ENCODE measurements at regions not wholly inside any gene's neighbourhood (a gene's known extent, or its start where the extent isn't known, plus 50 kb on each side); places are given as distances from the start of the nearest gene placed in this dataset.
A peak's percentile ranks its signal among the peaks of the same experiment; 100 is the strongest.

DNA sequence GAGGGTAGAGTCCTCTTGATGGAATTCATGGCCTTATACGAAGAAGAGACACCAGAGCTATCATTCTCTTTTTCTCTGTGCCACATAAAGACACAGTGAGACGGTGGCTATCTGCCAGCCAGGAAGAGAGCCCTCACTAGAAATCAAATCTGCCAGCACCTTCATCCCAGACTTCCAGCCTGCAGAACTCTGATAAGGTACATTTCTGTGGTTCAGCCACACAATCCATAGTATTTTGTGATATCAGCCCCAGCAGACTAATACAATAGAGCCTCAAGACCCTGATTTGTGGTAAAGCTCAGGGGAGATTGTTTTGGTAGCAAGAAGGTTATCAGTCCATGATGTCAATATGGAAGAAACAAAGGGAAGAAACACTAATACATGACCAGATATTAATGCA, 1213.2 kb downstream of the NLGN4X start:
- DNase-seq (ENCODE audit: extremely low read depth in 1 of 11, low read depth in 9 of 11, low spot score in 4 of 11) = no peak

DNA sequence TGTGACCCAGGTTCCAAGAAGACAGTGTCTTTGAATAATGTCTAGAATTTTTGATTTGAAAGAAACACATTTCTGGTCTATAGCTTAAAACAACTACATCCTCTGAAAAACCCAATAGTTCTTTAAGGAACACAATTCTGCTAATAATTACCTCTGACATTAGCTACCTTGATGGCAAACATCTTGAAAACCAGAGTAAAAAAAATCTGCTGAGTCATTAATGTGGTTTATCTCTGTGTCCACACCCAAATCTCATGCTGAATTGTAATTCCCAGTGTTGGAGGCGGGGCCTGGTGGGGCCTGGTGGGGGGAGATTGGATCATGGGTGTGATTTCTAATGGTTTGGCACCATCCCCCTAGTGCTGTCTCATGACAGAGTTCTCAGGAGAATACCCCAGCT, 1233.8 kb downstream of the NLGN4X start:
- DNase-seq (ENCODE audit: extremely low read depth in 1 of 11, low read depth in 9 of 11, low spot score in 4 of 11) = no peak

DNA sequence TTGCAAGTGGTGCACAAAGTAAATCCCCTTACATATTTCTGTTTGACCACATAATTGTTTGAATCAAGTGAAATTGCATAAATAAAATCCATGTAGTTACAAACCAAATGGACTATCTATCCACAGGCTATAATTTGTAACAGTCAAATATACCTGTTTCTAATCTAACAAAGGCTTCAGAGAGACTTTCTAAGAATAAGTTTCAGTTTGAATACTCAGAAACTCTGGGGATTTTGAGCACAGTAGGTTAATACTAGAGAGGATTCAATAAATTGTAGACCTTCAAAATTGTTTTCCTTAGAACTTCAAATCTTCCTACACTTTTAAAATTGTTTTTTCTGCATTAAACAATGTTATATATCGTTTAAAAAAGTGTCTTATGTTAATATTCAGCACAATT, 1250.1 kb downstream of the NLGN4X start:
- DNase-seq (ENCODE audit: extremely low read depth in 1 of 11, low read depth in 9 of 11, low spot score in 4 of 11) = no peak

DNA sequence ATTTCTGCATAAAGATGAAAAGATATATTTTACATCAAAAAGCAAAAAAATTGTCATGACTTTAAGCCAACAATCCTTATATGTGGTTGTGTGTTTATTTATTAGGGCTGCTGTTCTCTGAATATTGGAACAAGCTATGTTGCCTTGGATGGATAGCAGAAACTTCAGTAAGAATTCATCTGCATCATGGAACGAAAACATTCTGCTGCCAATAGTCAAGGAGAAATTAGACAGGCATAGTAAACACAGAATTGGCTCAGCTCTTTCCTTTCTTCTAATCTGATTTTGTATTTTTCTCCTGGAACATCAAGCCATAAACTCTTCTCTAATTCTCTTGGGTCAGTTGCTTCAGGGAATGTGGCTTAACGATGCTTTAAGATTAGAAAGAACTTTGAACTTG, 1257.0 kb downstream of the NLGN4X start:
- DNase-seq (ENCODE audit: extremely low read depth in 1 of 11, low read depth in 9 of 11, low spot score in 4 of 11) = no peak

DNA sequence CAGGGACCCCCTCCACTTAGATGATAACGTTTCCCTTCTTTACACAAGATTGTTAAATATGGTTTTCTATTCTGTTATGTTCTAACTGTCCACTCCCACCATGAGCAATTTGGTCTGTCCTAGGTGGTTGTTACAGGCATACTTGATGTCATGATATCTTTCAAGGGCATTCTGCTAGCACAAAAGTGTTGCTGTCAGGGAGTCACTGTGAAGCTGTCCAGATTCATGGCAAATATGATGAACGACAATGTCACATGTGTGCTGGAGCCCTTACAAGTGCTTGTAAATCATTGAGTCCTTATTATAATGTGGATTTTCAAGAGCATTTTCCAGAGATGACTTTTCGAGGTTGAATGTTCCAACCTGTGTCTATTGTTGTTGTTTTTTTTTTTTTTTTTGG, 1250.7 kb upstream of the PRKX start:
- DNase-seq (ENCODE audit: extremely low read depth in 1 of 11, low read depth in 9 of 11, low spot score in 4 of 11) = no peak

DNA sequence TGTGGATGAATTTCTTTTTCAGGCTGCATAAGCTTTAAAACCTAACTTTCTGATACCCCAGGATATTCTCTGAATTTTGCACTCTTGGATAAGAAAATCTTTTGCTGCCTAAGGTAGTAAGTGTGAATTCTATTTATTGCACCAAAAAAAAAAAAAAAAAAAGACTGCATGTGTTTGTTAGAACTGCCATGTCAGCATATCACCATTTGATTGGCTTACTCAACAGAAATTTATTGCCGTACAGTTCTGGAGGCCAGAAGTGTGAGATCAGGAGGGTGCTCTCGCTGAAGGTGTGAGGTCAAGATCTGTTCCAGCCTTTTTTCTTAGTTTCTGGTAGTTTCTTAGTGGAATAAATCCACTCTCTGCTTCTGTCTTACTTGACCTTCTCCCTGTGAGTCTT, 1250.0 kb upstream of the PRKX start:
- DNase-seq (ENCODE audit: extremely low read depth in 1 of 11, low read depth in 9 of 11, low spot score in 4 of 11) = no peak

DNA sequence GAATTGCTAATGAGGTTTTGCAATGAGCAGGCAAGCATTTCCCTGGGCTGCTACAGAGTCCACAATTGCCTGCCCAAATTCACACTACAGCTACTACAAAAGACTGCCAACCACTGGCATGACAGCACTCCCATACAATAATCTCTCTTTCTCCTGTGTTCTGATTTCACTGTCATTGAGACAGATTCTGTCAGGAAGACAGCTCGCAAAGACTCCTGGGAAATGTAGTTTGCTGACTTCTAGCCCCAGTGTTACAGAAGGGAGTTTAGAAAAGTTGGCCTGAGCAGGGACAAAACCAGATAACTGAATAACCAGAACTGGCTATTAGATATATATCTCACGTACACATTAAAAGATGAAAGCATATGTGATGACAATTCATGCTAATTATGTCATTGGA, 1231.3 kb upstream of the PRKX start:
- DNase-seq (ENCODE audit: extremely low read depth in 1 of 11, low read depth in 9 of 11, low spot score in 4 of 11) = no peak

DNA sequence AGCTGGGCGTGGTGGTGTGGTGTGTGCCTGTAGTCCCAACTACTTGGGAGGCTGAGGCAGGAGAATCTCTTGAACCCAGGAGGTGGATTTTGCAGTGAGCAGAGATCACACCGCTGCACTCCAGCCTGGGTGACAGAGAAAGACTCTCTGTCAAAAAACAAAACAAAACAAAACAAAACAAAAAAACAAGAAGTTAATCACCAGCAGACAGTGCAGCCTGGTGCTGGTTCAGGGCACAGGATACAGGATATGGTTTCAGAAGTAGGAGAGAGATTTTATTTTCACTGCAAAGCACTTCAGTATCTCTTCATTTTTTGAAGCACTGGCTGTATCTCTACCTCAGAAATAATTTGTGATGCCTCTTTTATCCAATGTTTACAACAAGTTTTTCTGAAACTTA, 1222.9 kb upstream of the PRKX start:
- DNase-seq (ENCODE audit: extremely low read depth in 1 of 11, low read depth in 9 of 11, low spot score in 4 of 11) = no peak

DNA sequence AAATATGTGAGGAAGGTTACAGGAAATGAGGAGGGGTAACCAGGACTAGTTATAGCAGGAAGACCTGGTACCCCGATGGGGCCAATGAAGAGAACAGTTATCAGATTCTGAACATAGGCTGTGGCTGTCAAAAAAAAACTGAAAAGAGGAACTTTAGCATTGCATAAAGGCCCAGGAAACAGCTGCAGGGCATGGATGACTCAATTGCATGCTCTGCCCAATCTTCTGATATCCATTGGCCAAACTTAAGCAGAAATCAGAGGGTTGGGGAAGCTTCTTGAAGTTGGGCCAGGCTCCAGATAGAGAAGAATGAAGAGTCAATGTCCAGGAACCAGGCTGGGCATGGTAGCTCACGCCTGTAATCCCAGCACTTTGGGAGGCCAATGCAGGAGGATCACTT, 1222.4 kb upstream of the PRKX start:
- no peak for DNase-seq (ENCODE audit: extremely low read depth in 1 of 11, low read depth in 9 of 11, low spot score in 4 of 11)

DNA sequence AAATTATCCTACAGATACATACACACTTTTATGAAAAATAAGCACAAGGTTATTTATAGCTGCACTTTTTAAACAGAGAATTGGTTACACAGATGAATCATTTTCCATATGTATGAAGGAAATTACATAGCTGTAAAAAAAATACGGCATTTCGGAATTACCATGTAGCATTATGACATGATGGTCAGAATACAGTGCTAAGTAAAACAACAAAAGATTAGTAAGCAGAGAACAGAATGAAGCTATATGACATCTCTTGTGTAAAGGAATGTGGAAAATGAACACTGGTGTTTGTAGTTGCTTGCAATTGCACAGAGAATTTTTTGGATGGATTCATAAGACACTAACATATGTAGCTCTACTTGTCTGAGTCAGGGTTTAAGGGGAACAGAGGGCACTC, 1222.0 kb upstream of the PRKX start:
- no peak for DNase-seq (ENCODE audit: extremely low read depth in 1 of 11, low read depth in 9 of 11, low spot score in 4 of 11)

DNA sequence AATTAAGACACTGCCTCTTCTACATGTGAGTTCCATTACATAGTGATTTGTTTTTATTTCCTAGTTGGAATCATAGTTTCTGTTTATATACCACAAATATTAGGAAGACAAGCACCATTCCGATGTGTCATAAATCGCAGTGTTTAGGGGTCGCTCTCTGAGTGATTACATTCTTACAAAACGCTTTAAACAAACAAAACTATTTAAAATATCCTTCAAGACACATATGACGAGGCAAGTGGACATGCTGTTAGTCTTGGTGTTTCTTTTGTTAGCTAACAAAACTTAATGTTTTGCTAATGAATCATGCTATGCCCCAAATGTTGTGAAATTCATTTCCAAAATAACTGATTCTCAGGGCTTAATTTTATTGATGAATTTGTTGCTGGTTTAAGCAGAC, 1219.3 kb upstream of the PRKX start:
- peak in 1 of 11 donors; percentile 2 for DNase-seq (ENCODE audit: extremely low read depth in 1 of 11, low read depth in 9 of 11, low spot score in 4 of 11)

DNA sequence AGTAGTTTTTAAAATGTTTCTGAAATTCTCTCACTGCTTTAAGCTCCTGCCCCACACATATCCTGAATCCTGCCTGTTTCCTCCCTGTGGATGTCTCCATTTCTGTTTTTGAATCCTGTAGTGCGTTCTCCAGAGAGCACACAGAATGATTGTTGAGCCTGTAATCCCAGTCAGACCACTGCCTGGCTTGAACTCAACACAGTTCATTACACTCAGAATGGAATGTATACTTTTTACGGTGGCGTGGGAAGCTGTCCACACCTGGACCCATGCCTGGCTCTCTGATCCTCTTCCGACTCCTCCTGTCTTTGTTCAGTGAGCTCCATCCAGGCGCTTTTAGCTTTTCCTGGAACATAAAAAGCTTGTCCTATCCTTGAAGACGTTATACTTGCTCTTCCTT, 1217.0 kb upstream of the PRKX start:
- no peak for DNase-seq (ENCODE audit: extremely low read depth in 1 of 11, low read depth in 9 of 11, low spot score in 4 of 11)

DNA sequence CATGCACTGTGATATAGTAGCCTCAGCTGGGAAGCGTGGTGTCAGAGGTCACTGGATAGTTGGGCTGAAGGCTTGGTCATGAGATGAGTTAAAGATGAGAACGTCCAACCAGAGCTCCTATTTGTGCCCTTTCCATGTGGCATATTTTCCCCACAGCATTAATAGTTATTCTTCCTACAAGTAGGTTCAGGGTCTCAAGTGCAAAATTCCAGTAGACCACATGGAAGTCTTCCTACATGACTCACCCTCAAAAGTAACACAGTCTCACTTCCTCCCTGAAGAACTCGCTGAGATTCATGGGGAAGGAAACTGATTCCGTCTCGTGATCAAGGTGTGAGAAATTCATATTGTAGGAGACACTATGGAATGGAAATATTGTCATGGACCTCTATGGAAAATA, 1212.5 kb upstream of the PRKX start:
- no peak for DNase-seq (ENCODE audit: extremely low read depth in 1 of 11, low read depth in 9 of 11, low spot score in 4 of 11)

DNA sequence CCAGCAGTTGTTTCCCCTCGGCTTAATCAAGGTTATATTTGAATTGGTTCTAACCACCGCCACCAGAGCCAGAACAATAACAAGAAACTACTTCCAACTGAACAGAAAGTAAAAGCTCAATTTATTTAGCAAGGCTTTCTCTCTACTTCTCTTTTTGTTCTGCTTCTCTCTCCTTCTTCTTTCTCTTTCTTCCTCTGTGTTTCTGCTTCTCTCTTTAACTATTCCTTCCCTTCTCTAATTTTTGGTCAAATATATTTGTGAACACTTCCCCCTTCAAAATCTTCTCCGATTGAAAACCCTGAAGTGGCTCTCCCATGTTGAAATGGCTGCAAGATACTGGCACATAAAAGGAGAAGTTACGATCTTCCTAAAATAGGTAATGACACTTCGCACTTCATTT, 1195.9 kb upstream of the PRKX start:
- DNase-seq (ENCODE audit: extremely low read depth in 1 of 11, low read depth in 9 of 11, low spot score in 4 of 11) = no peak

DNA sequence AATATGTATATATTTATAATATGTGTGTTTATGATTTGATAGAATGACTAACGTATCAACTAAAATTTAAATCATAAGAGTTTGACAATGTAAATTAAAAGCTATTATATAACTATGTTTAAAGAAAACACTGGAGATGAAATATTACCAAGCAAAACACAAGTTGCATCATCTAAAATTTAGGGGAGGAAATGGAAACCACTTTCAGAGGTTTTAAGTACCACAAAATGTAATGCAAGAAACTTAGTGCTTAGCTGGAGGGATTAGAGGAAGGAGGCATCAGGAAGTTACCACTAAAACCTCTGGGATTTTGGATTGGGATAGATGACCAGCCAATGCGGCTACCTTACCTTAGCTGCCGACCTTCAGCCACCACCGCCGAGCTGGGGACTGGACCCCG, 1192.1 kb upstream of the PRKX start:
- no peak for DNase-seq (ENCODE audit: extremely low read depth in 1 of 11, low read depth in 9 of 11, low spot score in 4 of 11)

DNA sequence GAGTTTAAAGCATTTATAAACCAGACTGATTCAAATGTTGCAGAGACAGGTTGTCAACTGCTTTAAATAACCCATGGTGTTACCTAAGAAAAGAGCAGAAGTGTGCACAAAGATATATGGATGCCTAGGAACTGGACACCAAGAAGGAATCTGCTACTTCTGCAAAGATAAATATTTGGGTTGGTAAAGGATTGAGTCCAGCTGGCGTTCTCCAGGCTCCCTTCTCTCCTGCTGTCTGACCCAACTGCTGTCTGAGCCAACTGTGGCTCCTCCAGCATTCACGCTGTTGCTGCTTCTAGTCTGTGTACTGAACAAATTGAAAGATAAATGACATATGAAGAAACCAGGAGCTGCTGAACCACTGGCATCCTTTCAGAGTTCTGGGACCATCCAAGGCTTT, 1167.8 kb upstream of the PRKX start:
- peak in 2 of 11 donors; percentile 5 to 14 for DNase-seq (ENCODE audit: extremely low read depth in 1 of 11, low read depth in 9 of 11, low spot score in 4 of 11)

DNA sequence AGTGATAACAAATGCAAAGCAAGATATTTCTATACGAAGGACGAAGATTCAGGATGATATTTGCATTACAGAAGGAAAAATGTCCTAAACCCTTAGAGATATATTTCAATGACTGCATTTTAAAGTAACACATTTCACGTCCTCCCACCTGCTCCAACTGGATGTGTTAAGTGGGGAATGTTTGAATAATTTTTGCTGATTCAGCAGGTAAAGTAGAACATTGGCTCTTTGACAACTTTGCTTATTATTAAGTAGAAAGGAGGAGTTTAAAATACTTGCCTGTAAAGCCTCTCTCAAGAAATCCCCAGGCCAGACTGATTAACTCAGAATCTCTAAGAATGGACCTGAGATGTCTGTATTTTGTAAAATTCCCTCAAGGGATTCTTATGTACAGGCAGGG, 1165.2 kb upstream of the PRKX start:
- no peak for DNase-seq (ENCODE audit: extremely low read depth in 1 of 11, low read depth in 9 of 11, low spot score in 4 of 11)

DNA sequence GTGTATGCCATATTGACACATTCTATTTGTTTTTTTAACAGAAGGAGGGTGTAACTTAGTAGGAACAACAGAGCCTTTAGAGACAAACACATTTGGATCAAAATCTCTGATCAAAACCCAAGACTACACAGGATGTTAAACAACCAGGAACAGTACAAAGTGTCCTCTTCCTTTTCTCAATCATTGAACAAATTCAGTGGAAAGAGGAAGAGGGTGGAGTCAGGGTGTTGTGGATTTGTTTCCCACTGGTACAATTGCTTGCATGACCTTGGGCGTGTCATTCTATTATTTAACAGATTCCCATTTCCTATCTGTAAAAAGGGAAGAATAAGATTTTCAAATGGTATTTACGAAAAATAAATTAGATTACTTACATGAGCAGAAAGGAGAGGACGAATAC, 1162.8 kb upstream of the PRKX start:
- no peak for DNase-seq (ENCODE audit: extremely low read depth in 1 of 11, low read depth in 9 of 11, low spot score in 4 of 11)

DNA sequence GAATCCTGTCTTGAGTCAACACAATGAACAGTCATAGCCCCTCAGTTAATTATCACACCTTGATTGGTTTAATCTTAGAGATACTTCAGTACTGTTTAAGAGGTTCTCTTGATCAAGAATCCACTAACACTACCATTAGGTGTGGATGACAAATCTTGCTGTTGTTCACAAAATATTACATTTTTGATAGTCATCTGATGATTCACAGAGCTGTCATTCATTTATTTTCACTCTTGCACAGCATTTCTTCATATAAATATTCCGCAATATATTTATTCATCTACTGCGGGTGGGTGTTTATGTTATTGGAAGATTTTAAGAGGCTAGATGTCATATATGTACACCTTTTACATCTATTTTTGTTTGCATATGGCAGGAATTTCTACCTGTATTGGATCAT, 1138.1 kb upstream of the PRKX start:
- DNase-seq (ENCODE audit: extremely low read depth in 1 of 11, low read depth in 9 of 11, low spot score in 4 of 11) = no peak

DNA sequence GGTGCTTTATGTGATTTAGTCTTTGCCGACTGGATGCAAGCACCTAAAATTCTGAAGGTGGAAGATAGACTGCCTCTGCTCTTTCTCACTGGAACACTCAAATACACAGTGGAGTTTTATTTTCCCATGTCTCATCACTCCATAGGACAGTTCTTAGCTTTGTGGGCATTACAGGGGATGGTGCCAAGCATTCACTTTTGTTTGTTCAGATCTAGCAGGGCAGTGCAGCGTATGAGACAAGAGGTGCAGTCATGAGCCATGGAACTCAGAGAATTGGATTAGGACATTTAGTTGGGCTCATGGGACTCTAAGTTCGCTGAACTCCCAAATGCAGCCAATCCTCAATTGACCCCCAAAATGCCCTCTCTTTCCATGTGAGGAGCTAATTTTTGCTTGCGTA, 1136.9 kb upstream of the PRKX start:
- DNase-seq (ENCODE audit: extremely low read depth in 1 of 11, low read depth in 9 of 11, low spot score in 4 of 11) = no peak

DNA sequence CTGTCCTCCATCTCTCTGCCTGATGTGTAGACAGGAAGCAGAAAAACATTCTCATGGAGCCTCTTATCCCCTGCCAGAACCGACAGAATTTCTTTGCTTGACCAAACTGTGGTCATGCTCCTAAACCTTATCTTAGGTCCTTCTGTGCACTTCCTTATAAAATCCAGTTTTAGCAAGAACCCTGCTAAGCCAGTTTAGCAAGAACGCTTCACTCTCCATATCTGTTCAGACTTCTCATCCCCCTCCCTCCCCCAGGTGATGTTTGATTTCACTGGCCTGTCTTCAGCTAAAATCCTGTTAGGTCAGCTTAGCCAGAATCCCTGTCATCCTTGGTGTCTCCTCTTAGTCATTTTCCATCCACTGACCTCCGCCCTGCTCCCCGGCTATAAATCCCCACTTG, 1130.9 kb upstream of the PRKX start:
- no peak for DNase-seq (ENCODE audit: extremely low read depth in 1 of 11, low read depth in 9 of 11, low spot score in 4 of 11)

DNA sequence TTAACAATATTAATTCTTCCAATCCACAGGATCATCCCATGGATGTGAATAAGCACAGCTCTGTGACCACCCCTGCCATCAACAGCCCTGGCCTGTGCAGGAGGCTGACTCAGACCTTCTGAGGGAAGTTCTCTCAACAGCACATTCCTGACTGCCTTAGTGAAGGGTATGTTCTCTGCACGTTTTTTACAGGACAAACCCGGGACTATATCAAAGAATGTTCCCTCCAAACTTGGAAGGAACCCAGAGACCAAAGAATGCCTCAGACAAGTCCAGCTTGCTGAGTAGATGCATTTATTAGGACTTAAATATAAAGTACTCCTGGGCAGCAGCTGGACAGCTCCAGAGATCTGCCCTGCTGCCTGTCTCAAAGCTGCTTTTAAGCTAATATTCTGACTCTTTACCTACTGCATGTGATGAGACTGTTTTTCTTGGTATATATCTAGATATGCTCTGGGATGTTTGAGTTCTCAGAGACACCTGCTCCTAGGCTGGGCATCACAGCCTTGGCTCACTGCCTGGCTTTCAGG, 1127.8 kb upstream of the PRKX start:
- no peak for DNase-seq (ENCODE audit: extremely low read depth in 1 of 11, low read depth in 9 of 11, low spot score in 4 of 11)
